Epithelial cell of proximal tubule (primary cell): ENCODE measurements at regions not wholly inside any gene's neighbourhood (a gene's known extent, or its start where the extent isn't known, plus 50 kb on each side); places are given as distances from the start of the nearest gene placed in this dataset.

Experiments
- DNase-seq: peaks from one replicate; pipeline ENCODE4 v3.0.0-alpha.2; 2011; ENCODE audit warnings: low read depth
- H3K4me3 ChIP-seq: 2 replicates; pipeline ENCODE4 v1.5.1; 2011; ENCODE audit warnings: low read depth, mild to moderate bottlenecking, low read length
- CTCF ChIP-seq: conservative IDR thresholded peaks from 2 replicates; pipeline ENCODE4 v1.5.1; 2012; ENCODE audit warnings: low read depth, mild to moderate bottlenecking, low read length

DNA sequence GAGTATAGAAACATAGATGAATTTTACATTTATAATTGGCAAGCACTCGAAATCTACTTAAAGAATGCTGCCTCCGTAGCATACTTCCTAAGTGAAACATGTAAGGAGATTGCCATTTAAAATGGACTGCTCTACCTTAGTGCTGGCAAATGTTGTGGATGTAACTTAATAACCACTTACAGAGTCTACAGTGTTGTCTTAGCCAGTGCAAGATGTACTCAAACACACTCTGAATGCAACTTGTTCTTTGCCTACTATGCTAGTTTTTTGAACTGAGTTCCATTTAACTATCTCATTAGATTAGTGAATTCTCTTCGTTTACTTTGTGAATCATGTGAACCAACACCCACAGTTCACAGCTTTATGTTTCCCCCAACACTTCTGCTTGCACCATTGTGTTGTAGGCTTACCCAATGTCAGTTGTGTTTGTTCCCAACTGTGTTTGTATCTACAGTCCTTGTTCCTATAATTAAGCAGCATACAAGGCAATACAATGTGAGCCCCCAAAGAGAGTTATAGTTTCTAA lies 345.5 kb upstream of the LYPLAL1 start:
- DNase-seq: no peak
- no peak for TF ChIP-seq CTCF
- no peak overlapping the region for H3K4me3 ChIP-seq

DNA sequence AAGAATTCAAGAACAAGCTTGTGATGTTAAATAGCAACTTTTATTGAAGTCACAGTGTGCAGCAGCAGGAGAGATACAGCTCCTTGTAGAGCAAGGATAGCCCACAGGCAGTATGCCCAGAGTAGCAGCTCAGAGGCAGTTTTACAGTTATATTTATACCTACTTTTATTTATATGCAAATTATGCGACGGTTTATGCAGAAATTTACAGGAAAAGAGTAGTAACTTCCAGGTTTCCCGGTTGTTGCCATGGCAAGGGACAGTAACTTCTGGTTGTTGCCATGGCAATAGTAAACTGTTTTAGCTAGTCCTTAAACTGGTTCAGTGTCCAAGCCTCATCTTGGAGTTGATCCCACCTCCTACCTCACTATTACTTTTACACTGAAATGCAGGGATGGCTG lies 344.6 kb upstream of the LYPLAL1 start:
- no peak for DNase-seq
- no peak for TF ChIP-seq CTCF

DNA sequence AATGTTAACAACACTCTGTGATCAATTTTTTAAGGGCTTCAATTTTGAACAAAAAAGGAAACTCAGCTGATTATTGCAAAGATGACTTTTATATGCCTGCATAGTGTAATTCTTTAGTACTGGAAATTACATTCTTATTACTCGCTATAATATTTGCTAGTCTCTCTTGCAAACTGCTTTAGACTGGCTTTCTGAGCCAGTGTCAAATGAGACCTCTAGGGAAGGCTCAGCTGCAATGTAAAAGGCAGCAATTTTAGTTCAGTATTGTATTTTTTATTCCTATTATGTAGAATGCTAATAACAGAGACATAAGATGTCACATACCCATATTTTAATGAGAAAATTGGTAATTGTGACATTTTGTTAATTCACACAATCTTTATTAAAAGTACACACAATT lies 338.1 kb upstream of the LYPLAL1 start:
- DNase-seq: no peak
- no peak overlapping the region for H3K4me3 ChIP-seq
- no peak for TF ChIP-seq CTCF

More for the DNA sequence above, 344.6 kb upstream of the LYPLAL1 start:
- H3K4me3 ChIP-seq: no peak overlapping the region

GRCh38 chr1:218836264-218836663 lies 337.4 kb upstream of the LYPLAL1 start:
- TF ChIP-seq CTCF: no peak
- no peak overlapping the region for H3K4me3 ChIP-seq
- no peak for DNase-seq

GRCh38 chr1:218837051-218837450 lies 336.6 kb upstream of the LYPLAL1 start:
- DNase-seq: no peak
- no peak overlapping the region for H3K4me3 ChIP-seq
- no peak for TF ChIP-seq CTCF

DNA sequence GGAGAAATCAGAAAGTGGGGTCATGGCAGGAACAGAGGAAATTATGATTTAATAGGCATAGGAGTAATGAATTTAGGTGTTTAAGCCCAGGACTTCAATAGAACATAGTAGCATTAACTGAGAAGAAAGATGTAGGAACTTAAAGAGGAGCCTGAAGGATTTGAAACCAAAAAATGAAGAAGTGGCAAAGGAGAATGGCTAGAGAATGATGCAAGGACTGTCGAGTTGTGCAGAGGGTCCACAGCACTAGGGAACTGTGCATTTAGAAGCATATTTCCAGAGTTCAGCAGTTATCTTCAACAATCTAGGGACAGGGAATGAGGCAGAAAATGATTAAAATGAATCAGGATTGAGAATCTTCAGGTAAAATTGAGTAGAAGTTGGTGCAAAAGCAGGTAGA lies 328.1 kb upstream of the LYPLAL1 start:
- DNase-seq: no peak
- no peak for TF ChIP-seq CTCF

DNA sequence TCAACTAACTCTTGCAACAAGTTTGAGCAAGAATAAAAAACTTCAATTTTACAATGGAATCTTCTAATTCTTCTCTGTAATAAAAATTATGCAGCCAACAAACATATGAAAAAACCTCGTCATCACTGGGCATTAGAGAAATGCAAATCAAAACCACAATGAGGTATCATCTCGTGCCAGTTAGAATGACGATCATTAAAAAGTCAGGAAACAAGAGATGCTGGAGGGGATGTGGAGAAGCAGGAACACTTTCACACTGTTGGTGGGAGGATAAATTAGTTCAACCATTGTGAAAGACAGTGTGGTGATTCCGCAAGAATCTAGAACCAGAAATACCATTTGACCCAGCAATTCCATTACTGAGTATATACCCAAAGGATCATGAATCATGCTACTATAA lies 327.5 kb upstream of the LYPLAL1 start:
- DNase-seq: no peak
- H3K4me3 ChIP-seq: no peak overlapping the region
- TF ChIP-seq CTCF: no peak

More for the DNA sequence above, 328.1 kb upstream of the LYPLAL1 start:
- no peak overlapping the region for H3K4me3 ChIP-seq
